ENCODE measurements at regions not wholly inside any gene's neighbourhood (a gene's known extent, or its start where the extent isn't known, plus 50 kb on each side); places are given as distances from the start of the nearest gene placed in this dataset.

GRCh38 chr14:65278589-65278988 lies 133.9 kb upstream of the FUT8 start:
- no peak overlapping the region for H3K27ac Mint-ChIP-seq
- CTCF ChIA-PET: interaction anchor here (1.0 to 1.3 kb wide), 2 partner anchors 10 to 114 kb away, joined by 3 read pairs; no protein-coding TSS in a partner anchor
- H3K9me3 Mint-ChIP-seq: no peaks in the 10 kb centered on the region
- peaks cover 5% of the 10 kb centered on the region for H3K36me3 Mint-ChIP-seq
- no peak overlapping the region for H3K4me3 Mint-ChIP-seq
- H3K4me1 Mint-ChIP-seq: peaks cover 22% of the 10 kb centered on the region
- no peak for DNase-seq
- peaks cover 4% of the 10 kb centered on the region for H3K27me3 Mint-ChIP-seq

- Mint-ChIP-seq H3K4me3 (no peak overlapping the region), H3K27me3 (no peaks in the 10 kb centered on the region), H3K4me1 (peaks cover 32% of the 10 kb centered on the region), H3K27ac (no peak overlapping the region), H3K9me3 (no peaks in the 10 kb centered on the region), H3K36me3 (peaks cover 5% of the 10 kb centered on the region)
- CTCF ChIA-PET: interaction anchor here (1.0 to 1.3 kb wide), 2 partner anchors 9 to 115 kb away, joined by 3 read pairs; no protein-coding TSS in a partner anchor
- no peak for DNase-seq
These were observed 133.0 kb upstream of the FUT8 start for GRCh38 chr14:65279510-65279909.

GRCh38 chr14:65279958-65280357 lies 132.6 kb upstream of the FUT8 start:
- Mint-ChIP-seq H3K9me3 (no peaks in the 10 kb centered on the region), H3K4me3 (no peak overlapping the region), H3K27ac (no peak overlapping the region), H3K36me3 (peaks cover 5% of the 10 kb centered on the region), H3K27me3 (no peaks in the 10 kb centered on the region), H3K4me1 (peaks cover 35% of the 10 kb centered on the region)
- CTCF ChIA-PET: interaction anchor here (1.0 kb wide), 1 partner anchor 115 kb away, joined by 3 read pairs; no protein-coding TSS in a partner anchor
- no peak for DNase-seq

- peaks cover 5% of the 10 kb centered on the region for H3K36me3 Mint-ChIP-seq
- no peak overlapping the region for H3K27ac Mint-ChIP-seq
- H3K9me3 Mint-ChIP-seq: no peaks in the 10 kb centered on the region
- H3K4me1 Mint-ChIP-seq: peaks cover 38% of the 10 kb centered on the region
- no peak overlapping the region for H3K4me3 Mint-ChIP-seq
- no peak for DNase-seq
- no peaks in the 10 kb centered on the region for H3K27me3 Mint-ChIP-seq
- CTCF ChIA-PET: no interaction called here
These were observed 131.9 kb upstream of the FUT8 start for GRCh38 chr14:65280653-65281052.

GRCh38 chr14:65281991-65282895 lies 130.3 kb upstream of the FUT8 start:
- Mint-ChIP-seq H3K36me3 (peaks cover 5% of the 10 kb centered on the region), H3K9me3 (no peaks in the 10 kb centered on the region), H3K4me1 (peaks cover 50% of the 10 kb centered on the region), H3K27me3 (no peaks in the 10 kb centered on the region), H3K27ac (peak overlapping the region; percentile 93), H3K4me3 (peak overlapping the region; percentile 63)
- peak; percentile 65 for DNase-seq
- CTCF ChIA-PET: interaction anchor here (1.0 to 1.4 kb wide), 4 partner anchors 10 to 542 kb away, joined by 3 to 4 read pairs (median 4); no protein-coding TSS in a partner anchor

GRCh38 chr14:65282896-65283253 lies 129.7 kb upstream of the FUT8 start:
- Mint-ChIP-seq H3K27me3 (no peaks in the 10 kb centered on the region), H3K36me3 (peaks cover 6% of the 10 kb centered on the region), H3K27ac (peak overlapping the region; percentile 93), H3K9me3 (no peaks in the 10 kb centered on the region), H3K4me3 (peak overlapping the region; percentile 63), H3K4me1 (peaks cover 56% of the 10 kb centered on the region)
- CTCF ChIA-PET: interaction anchor here (1.1 to 1.4 kb wide), 3 partner anchors 33 to 542 kb away, joined by 3 to 4 read pairs (median 4); no protein-coding TSS in a partner anchor
- DNase-seq: no peak

- Mint-ChIP-seq H3K27me3 (no peaks in the 10 kb centered on the region), H3K9me3 (peaks cover 3% of the 10 kb centered on the region), H3K4me1 (peaks cover 86% of the 10 kb centered on the region), H3K36me3 (peaks cover 19% of the 10 kb centered on the region), H3K4me3 (no peak overlapping the region), H3K27ac (peak overlapping the region; percentile 96)
- CTCF ChIA-PET: interaction anchor here (0.6 to 5.0 kb wide), 15 partner anchors 17 to 785 kb away, joined by 3 to 45 read pairs (median 4); partner anchors contain the start of gene FUT8
- peak; percentile 48 for DNase-seq
These were observed 126.1 kb upstream of the FUT8 start for GRCh38 chr14:65286443-65286842.

- H3K9me3 Mint-ChIP-seq: peaks cover 3% of the 10 kb centered on the region
- peak; percentile 65 for DNase-seq
- peaks cover 19% of the 10 kb centered on the region for H3K36me3 Mint-ChIP-seq
- CTCF ChIA-PET: interaction anchor here (0.8 to 5.0 kb wide), 14 partner anchors 9 to 537 kb away, joined by 3 to 45 read pairs (median 4); partner anchors contain the start of gene FUT8
- H3K27ac Mint-ChIP-seq: peak overlapping the region; percentile 96
- H3K27me3 Mint-ChIP-seq: no peaks in the 10 kb centered on the region
- H3K4me3 Mint-ChIP-seq: peak overlapping the region; percentile 73
- peaks cover 85% of the 10 kb centered on the region for H3K4me1 Mint-ChIP-seq
These were observed 125.0 kb upstream of the FUT8 start for GRCh38 chr14:65287264-65288131.

GRCh38 chr14:65290830-65291229 lies 121.7 kb upstream of the FUT8 start:
- H3K9me3 Mint-ChIP-seq: peaks cover 3% of the 10 kb centered on the region
- peaks cover 19% of the 10 kb centered on the region for H3K36me3 Mint-ChIP-seq
- no peak for DNase-seq
- peaks cover 62% of the 10 kb centered on the region for H3K4me1 Mint-ChIP-seq
- CTCF ChIA-PET: no interaction called here
- H3K27me3 Mint-ChIP-seq: no peaks in the 10 kb centered on the region
- H3K27ac Mint-ChIP-seq: no peak overlapping the region
- no peak overlapping the region for H3K4me3 Mint-ChIP-seq

GRCh38 chr14:65291531-65291930 lies 121.0 kb upstream of the FUT8 start:
- Mint-ChIP-seq H3K36me3 (peaks cover 19% of the 10 kb centered on the region), H3K4me1 (peaks cover 58% of the 10 kb centered on the region), H3K27ac (peak overlapping the region; percentile 78), H3K4me3 (no peak overlapping the region), H3K27me3 (no peaks in the 10 kb centered on the region), H3K9me3 (peaks cover 3% of the 10 kb centered on the region)
- no peak for DNase-seq
- CTCF ChIA-PET: interaction anchor here (0.6 to 1.4 kb wide), 4 partner anchors 10 to 72 kb away, joined by 3 read pairs; no protein-coding TSS in a partner anchor

- no peak for DNase-seq
- no peak overlapping the region for H3K27ac Mint-ChIP-seq
- H3K9me3 Mint-ChIP-seq: peaks cover 3% of the 10 kb centered on the region
- no peak overlapping the region for H3K4me3 Mint-ChIP-seq
- no peaks in the 10 kb centered on the region for H3K27me3 Mint-ChIP-seq
- peaks cover 10% of the 10 kb centered on the region for H3K36me3 Mint-ChIP-seq
- peaks cover 31% of the 10 kb centered on the region for H3K4me1 Mint-ChIP-seq
- CTCF ChIA-PET: no interaction called here
These were observed 117.7 kb upstream of the FUT8 start for GRCh38 chr14:65294816-65295215.

GRCh38 chr14:65296402-65296801 lies 116.1 kb upstream of the FUT8 start:
- H3K27me3 Mint-ChIP-seq: no peaks in the 10 kb centered on the region
- H3K27ac Mint-ChIP-seq: no peak overlapping the region
- H3K9me3 Mint-ChIP-seq: no peaks in the 10 kb centered on the region
- H3K4me3 Mint-ChIP-seq: no peak overlapping the region
- H3K4me1 Mint-ChIP-seq: peaks cover 21% of the 10 kb centered on the region
- CTCF ChIA-PET: interaction anchor here (1.0 kb wide), 1 partner anchor 23 kb away, joined by 3 read pairs; no protein-coding TSS in a partner anchor
- peaks cover 3% of the 10 kb centered on the region for H3K36me3 Mint-ChIP-seq
- DNase-seq: no peak

- DNase-seq: no peak
- CTCF ChIA-PET: no interaction called here
- Mint-ChIP-seq H3K36me3 (peaks cover 2% of the 10 kb centered on the region), H3K27me3 (no peaks in the 10 kb centered on the region), H3K9me3 (no peaks in the 10 kb centered on the region), H3K4me3 (no peak overlapping the region), H3K4me1 (peaks cover 19% of the 10 kb centered on the region), H3K27ac (no peak overlapping the region)
These were observed 115.7 kb upstream of the FUT8 start for GRCh38 chr14:65296876-65297275.

GRCh38 chr14:65297744-65298143 lies 114.8 kb upstream of the FUT8 start:
- CTCF ChIA-PET: no interaction called here
- H3K27me3 Mint-ChIP-seq: no peaks in the 10 kb centered on the region
- H3K27ac Mint-ChIP-seq: peak overlapping the region; percentile 34
- H3K4me3 Mint-ChIP-seq: no peak overlapping the region
- peaks cover 22% of the 10 kb centered on the region for H3K4me1 Mint-ChIP-seq
- no peak for DNase-seq
- no peaks in the 10 kb centered on the region for H3K36me3 Mint-ChIP-seq
- H3K9me3 Mint-ChIP-seq: no peaks in the 10 kb centered on the region
